ENCODE measurements at regions not wholly inside any gene's neighbourhood (a gene's known extent, or its start where the extent isn't known, plus 50 kb on each side); places are given as distances from the start of the nearest gene placed in this dataset.

DNA sequence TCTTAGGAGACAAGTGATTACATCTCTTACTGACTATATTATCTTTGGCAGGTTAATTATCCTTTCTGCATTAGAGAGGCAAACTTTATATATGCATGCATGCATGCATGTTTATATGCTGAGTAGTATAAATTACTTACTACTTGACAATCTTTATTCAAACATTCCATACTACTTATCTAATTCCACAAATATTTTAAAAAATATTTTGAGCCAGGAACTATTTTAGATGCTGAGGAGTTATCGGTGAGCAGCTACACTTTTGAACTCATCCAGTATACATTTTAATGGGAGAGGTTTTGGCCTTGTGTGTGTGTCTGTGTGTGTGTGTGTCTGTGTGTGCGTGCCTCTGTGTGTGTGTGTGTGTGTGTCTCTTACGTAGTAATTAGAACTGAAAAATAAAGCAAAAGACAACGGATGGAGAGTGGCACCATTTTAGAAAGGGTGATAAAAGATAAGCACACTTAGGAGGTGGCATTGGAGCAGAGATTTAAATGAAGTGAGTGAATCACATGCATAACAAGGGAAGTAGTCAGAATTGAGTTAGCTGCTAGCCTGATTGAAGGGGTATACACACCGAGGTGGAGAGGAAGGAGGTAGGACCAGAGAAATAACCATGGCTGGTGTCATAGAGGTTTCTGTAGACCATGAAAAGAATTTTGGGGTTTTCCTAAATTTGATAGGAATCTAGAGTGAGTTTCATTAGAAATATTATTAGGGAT is 1488.4 kb downstream of the MRPL39 start:
- DNase-seq (ENCODE audit: low spot score) = no peak

DNA sequence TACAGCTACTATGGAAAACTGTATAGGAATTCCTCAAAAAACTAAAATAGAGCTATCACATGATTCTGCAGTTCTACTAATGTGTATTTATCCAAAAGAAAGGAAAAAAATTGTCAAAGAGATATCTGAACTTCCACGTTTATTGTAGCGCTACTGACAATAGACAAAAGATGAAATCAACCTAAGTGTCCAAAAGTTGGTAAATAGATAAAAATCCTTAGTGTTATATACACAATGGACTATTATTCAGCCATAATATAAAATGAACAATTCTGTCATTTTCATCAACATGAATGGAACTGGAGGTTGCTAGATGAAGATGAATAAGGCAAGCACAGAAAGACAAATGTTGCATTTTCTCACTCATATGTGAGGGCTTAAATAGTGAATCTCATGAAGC is 1492.1 kb downstream of the MRPL39 start:
- peak; percentile 38 for DNase-seq (ENCODE audit: low spot score)

DNA sequence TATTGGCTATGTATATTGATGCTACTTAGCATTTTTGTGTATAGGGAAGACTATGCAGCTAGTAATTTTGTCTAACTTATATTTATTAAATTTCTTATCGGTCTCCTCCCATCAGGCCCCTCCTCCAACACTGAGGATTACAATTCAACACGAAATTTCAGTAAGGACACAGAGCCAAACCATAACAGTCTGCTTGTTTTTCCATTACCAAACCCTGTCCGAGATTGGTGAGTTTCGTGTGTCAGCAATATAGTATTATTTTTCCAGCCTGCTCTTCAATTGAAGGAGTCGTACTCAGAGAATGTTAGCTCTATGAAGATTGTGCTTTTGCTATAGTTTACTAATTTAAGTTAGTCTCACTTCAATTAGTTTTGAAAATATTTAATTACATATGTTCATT is 1495.3 kb downstream of the MRPL39 start:
- no peak for DNase-seq (ENCODE audit: low spot score)

DNA sequence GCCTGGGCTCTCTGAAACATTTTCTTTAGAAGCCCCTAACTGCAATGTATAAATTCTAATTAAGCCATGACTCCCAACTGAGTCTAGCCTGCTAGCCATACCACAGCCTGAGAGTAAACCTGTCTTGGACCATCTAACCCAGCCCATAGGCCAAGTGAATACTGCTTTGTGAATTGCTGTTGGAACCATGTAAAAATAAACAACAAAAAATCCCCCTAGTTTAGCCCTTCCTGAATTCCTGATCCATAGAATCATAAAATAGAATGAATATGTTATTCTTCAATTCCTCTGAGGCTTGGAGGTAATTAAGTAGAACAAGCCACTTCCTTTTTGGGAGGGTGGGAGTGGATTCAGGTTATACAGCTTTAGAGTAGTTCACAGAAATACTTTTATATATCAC is 1496.4 kb downstream of the MRPL39 start:
- no peak for DNase-seq (ENCODE audit: low spot score)

DNA sequence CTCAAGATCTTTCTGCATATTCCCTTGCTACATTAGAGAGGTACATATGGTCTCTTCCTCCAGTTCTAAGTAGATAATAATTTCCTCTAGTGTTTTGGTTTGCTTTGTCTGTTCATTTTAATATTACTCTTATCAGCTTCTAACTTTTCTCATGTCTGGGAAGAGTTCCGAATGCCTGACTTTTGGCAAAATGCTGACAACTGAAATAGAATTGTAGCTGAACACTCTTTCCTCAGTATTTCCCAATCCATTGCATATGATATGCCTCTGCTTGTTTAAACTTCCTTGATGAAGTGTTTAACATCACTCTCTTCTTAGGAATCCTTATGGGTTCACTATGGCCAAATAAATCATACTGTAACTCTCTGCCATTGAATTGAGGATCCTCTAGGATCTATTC is 1510.1 kb downstream of the MRPL39 start:
- no peak for DNase-seq (ENCODE audit: low spot score)

DNA sequence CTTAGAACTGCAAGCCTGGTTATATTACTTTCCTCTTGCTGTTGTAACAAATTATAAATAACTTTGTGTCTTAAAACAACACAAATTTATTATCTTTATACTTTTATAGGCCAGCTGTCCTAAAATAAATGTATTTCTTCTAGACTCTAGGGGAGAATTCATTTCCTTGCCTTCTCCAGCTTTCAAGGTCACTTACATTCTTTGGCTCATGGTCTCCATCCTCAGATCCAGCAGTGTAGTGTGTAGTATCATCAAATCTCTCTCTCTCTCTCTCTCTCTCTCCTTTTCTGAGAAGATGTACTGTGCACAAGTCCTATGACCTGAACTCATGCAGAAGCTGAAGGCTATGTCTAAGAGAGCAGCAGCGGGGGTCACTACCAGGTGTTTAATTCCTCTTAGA is 1510.6 kb downstream of the MRPL39 start:
- no peak for DNase-seq (ENCODE audit: low spot score)

DNA sequence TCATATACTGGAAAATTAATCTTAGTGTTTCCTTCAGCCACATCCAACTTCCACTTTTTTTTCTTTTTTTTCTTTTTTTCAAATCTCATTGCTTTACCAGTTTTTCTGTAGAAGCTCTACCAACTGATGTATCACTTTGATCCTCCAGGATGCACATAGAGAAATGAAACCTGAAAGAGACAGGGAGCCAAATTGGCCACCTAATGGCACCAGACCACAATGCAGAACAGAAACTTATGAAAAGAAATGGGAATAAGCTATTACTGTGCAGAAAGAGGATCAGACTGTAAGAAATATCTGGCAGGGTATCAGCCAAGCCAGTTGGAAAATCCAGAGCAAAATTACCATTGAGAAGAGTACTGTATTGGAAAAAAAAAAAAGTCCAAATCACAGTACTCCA is 1514.2 kb downstream of the MRPL39 start:
- DNase-seq (ENCODE audit: low spot score) = no peak

DNA sequence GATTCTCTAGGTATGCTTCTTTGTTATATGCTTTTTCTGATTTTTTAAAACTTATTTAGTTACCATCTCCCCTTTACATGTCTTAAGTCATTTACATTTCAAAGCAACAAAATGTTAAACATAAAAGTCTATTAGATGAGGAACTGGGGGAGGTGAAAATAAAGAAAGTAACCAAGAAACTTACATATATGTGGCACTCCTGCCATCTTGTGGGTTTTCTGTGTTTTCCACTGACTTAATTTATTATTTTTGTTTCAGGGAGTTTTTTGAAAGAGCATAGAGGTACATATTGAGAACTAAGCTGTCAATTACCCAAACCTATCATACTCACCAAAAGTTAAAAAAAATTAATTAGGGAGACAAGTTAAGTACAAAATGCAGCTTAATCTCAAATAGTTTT is 1531.1 kb downstream of the MRPL39 start:
- peak; percentile 19 for DNase-seq (ENCODE audit: low spot score)

DNA sequence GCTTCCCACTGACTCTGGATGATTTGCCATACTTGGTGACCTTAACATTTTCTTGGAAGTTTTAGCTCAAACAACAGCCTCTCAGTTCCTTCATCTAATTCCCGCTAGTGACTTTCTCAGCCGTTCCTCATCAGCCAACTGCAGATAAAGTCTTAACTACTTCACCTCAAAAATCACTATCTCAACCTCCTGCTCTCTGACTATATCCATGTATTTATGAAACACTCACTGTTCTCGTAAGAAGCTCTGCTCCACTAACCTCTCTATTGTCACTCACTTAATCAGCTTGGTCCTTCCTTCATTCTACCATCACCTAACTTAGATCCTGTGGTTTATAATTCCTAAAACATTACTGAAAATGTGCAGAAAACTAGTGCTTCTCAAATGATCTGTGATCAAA is 1551.6 kb downstream of the MRPL39 start:
- no peak for DNase-seq (ENCODE audit: low spot score)

DNA sequence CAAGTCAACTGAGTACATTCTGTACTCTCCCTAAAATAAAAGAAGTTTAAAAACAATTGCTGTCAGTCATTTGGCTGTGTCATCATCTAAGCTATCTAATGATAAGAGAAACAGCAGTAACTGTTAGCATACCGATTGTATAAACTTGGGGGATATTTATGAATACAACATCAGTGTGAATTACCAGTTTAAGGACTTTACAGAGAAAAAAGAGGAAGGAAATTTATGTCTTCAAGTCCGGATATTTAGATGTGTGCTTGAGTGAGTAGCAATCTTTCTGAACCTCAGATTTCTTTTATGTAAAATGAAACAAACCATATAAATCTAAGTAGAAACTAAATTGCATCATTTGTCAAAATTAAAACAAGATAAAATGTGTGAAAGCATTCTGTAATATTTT is 1557.0 kb downstream of the MRPL39 start:
- DNase-seq (ENCODE audit: low spot score) = no peak

DNA sequence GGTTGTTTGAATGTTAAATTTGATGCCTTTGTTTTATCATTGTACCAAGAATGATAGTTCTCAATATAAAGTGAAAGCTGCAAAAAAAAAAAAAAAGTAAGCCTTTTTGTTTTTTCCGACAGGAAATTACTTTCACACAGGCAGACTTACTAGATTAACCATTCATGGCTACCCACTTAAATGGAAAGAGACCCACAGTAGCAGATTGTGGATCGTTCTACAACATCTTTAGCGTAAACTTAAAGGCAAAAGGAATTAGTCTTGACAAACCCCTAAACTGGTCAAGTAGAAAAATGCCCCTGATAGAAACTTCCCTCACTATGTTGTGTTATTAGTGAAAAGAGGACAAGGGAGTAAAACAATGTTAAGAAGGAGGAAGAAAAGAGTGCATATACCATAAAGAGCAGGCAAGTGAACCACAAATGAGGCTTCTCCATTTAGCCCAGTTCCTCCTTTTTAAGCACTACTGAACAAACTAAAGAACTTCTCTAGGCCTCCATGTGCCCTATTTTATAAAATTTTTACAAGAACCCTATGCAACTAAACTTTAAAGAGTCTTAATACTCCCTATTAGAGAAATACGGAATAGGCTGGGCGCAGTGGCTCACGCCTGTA is 1560.3 kb downstream of the MRPL39 start:
- no peak for DNase-seq (ENCODE audit: low spot score)

DNA sequence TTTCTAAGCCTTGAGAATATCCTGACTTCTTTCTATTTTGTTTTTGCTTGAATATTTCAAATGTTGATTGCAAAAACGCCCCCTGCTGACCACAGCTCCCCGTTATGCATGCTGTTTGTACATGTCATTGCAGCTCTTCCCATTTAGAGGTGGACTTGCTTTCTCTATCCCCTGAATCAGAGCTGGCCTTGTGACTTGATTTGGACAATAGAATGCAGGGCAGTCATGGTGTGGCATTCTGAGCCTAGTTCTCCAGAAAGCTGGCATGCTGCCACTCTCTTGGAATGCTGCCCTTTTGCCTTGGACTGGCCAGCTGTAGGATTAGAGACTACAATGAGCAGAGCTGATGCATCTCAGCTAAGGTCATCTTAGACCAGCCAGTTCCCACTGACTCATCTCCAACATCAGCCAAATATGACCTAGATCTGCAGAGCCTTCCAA is 1561.5 kb downstream of the MRPL39 start:
- DNase-seq (ENCODE audit: low spot score) = peak; percentile 97

DNA sequence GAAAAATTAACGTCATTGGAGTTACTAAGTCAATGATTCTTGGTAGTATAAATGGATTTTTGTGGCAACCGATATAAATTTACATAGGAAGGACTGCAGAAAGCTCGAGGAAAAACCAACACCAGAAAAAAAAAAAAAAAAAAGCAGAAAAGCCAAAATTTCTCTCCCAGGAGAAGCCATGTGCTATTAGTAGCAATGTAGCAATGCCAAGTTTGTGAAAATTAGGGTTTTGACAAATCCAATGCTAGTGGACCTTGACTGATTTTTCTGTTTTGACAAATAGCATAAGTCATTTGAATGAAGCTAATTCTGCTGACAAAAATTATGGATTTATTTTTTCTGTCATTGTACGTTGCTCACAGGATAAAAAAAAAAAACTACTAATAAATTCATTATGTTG is 1561.9 kb downstream of the MRPL39 start:
- DNase-seq (ENCODE audit: low spot score) = no peak

DNA sequence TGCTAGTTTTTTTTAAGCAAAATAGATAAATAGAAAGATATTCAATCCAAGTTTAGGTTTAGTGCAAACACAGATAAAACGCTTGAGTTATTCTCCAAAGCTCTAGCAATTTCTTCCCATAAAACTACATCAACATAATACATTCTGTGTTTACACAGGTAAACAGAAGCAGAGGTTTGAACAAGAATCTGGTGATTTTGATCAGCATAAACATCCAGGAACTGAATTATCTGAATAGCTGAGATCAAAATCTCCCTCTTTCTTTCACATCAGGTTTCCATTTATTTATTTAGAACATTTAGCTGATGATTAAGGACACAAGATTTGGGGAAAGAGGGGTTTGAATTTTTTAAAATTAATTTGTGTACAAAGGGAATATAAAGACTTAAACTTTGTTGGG is 1564.6 kb downstream of the MRPL39 start:
- DNase-seq (ENCODE audit: low spot score) = no peak

DNA sequence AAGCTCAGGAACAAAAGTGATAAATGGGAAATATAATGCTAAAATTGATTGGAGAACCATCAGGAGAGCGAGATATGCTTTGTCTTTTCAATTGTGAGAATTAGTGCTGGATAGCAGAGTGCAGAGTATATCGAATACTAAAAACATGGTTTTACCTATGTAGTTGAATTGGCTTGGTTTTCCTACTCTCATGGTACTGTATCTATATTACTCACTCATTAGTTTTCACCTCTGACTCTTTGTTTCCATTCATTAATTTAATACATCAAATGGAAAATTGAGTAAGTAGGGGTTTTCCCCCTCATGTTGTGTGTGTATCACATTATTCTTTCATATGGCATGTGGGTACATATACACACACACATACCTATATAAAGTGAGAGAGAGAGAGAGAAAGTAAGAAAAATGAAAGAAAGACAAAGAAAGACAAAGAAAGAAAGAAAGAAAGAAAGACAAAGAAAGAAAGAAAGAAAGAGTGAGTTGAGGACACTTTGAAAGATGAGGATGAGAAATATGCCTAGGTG is 1574.5 kb downstream of the MRPL39 start:
- DNase-seq (ENCODE audit: low spot score) = no peak

DNA sequence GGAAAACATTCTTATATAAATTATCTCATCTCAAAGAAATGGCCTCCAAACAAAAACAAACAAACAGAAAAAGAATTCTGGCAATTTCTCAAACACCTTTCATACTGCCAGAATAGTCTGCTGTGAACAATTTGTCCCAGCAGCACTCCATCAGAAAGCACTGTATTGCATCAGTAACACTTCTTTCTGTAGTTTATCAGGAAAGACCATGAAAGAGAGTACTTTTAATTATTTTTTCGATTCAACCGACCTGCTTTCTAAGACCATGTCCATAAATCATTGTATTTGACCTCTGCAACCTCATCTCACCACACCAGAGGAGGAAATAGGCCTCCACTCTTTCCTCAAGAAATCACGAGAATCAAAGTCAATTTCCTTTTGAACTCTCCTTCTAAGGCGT is 1579.9 kb downstream of the MRPL39 start:
- DNase-seq (ENCODE audit: low spot score) = no peak

DNA sequence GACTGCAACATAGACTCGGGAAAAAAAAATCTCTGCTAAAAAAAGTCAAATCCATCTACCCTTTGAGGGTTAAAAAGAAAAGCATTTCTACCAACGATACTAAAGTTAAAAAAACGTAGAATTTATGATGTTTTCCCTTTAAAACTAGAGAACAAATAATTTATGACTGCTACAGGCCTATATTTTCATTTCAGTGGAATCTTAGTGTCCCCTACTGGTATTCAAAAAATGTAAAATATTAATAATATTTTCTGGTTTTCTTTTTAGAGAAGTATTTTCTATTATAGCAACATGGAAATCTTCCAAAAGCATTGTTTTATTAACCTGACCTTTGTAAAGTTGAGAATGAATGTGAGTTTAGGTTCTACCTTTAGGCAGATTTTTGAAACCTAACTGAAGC is 1582.2 kb downstream of the MRPL39 start:
- no peak for DNase-seq (ENCODE audit: low spot score)

DNA sequence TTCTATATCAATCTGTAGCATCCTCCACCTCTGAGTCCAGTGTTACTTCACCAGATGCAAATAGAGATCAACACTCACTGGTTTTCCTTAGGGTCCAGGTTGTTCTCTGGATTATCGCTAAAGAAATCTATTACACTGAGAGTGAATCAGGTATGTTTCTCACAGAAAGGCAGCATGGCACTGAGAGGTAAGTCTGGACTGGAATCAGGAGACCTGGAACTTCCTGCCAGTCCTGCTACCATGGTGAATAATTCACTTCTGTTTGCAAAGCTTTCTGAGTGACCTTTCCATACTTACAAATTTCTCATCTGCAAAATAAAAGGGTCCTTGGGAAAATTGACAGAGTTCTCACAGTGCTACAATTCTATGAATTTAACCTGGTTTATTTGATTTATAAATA is 1583.3 kb downstream of the MRPL39 start:
- DNase-seq (ENCODE audit: low spot score) = no peak

DNA sequence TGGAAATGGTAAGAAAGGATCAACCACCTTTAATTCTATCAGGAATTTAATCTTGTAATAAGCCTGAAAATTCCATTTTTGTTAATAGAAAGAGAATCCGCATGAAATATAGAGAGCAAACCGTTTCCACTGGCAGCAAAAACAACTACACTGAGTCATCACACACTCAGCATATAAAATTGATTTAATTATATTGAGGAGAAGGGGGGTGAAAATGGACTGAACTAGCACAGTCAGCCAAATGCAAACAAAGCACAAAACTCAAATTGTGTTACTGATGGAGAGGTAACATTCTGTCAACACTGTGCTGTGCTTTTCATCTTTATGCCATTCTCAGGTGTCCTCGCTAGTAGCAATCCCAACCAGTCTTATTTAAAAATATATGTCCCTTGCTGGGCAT is 1583.9 kb downstream of the MRPL39 start:
- DNase-seq (ENCODE audit: low spot score) = peak; percentile 7

DNA sequence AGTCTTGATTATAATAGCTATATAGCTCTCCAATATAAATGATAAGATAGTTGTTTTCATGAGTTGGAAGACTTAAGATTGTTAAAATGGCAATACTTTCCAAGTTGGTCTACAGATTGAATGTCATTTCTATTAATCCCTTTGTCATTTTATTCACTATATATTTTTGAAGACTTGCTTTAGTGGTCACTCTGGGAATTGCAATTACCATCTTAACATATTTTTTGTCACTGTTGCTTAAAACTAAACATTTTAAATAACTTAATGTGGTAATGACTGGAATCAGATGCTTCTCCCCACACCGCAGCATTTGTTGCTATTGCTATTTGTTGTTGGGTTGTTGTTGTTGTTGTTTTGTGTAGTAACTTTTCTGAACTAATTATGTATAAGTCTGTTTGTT is 1592.9 kb downstream of the MRPL39 start:
- no peak for DNase-seq (ENCODE audit: low spot score)

DNA sequence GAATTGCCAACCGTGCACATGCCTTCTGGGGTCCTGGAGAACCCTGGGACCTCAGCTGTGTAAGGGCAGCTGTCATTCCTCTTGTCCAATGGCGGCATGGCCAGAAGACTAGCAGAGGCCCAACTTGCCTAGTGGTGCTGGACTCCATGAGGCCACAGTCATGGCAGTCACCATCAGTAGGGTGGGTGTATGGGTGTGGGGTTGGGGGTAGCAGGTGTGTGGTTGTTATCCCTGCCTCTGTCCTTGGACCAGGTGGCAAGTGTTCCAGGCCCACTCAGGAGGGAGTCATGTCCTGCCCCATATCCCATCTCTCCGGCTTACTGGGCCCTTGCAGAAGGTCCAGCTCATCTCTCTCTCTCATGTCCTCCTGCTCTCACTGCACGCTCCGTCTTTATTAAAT is 1596.2 kb downstream of the MRPL39 start:
- no peak for DNase-seq (ENCODE audit: low spot score)

DNA sequence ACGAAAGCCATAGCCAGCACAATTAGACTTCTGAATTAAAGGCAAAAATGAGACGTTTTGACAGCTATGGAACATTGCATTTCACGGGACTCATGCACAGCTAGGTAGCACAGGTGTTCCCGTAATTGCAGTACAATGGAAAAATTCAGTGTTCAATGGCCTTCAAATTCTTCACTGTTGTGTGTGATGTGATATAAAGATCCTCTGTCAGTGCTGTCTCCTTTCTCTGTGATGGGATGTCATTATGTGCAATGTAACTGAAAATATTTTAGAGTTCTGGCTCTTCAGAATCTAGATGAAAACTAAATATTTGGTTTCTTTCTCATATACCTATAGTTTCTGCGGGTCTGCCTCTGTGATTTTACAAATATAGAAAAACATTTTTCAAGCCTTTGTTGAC is 1599.7 kb downstream of the MRPL39 start:
- DNase-seq (ENCODE audit: low spot score) = no peak

DNA sequence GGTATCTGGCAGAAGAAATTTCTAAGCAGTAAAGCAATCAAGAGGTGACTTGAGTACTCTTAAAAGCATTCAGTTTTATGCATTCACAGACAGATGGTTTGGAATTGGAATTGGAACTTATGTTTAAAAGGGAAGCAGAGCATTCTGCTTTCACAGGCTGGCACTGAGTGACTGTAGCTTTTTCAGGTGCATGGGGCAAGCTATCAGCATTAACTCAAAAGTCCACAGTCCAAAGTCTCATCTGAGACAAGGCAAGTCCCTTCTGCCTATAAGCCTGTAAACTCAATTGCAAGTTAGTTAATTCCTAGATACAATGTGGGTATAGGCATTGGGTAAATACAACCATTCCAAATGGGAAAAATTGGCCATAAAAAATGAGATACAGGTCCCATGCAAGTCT is 1620.3 kb downstream of the MRPL39 start:
- no peak for DNase-seq (ENCODE audit: low spot score)

DNA sequence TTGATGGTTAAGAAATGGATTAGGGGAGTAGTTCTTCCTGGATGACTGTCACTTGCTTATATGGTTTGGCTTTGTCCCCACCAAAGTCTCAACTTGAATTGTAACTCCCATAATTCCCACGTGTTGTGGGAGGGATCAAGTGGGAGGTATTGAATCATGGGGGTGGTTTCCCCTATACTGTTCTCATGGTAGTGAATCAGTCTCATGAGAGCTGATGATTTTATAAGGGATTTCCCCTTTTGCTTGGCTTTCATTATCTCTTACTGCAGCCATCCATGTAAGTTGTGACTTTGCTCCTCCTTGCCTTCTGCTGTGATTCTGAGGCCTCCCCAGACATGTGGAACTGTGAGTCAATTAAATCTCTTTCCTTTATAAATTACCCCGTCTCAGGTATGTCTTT is 1621.1 kb downstream of the MRPL39 start:
- DNase-seq (ENCODE audit: low spot score) = no peak

Data from Ammon's horn (tissue), 1 donor.